Neuronal stem cell (in vitro differentiated cells): ENCODE measurements at regions not wholly inside any gene's neighbourhood (a gene's known extent, or its start where the extent isn't known, plus 50 kb on each side); places are given as distances from the start of the nearest gene placed in this dataset.

Experiments used
- DNase-seq: peaks from one replicate; pipeline ENCODE4 v3.0.0-alpha.2; 2013; ENCODE audit warnings: low spot score
- H2AFZ ChIP-seq: one replicate; pipeline ENCODE4 v1.6.1; 2013; ENCODE audit warnings: mild to moderate bottlenecking, low read length, inconsistent platforms
- H2AK5ac ChIP-seq: 2 replicates; pipeline ENCODE4 v1.6.1; 2013; ENCODE audit warnings: low read depth, mild to moderate bottlenecking, inconsistent platforms, low read length, moderate library complexity, mixed read lengths
- H2BK120ac ChIP-seq: 2 replicates; pipeline ENCODE4 v1.6.1; 2013; ENCODE audit warnings: low read depth, mild to moderate bottlenecking, inconsistent platforms, low read length, moderate library complexity, mixed read lengths
- H2BK12ac ChIP-seq: one replicate; pipeline ENCODE4 v1.6.1; 2013; ENCODE audit warnings: low read length, inconsistent platforms
- H2BK15ac ChIP-seq: 2 replicates; pipeline ENCODE4 v1.6.1; 2013; ENCODE audit warnings: mild to moderate bottlenecking, low read length, inconsistent platforms, mixed read lengths
- H2BK5ac ChIP-seq: one replicate; pipeline ENCODE4 v1.6.1; 2013; ENCODE audit warnings: inconsistent platforms, mild to moderate bottlenecking, low read length, moderate library complexity
- H3K14ac ChIP-seq: one replicate; pipeline ENCODE4 v1.6.1; 2013; ENCODE audit warnings: low read length, inconsistent platforms
- H3K18ac ChIP-seq: 2 replicates; pipeline ENCODE4 v1.6.1; 2013; ENCODE audit warnings: low read length, inconsistent platforms
- H3K23ac ChIP-seq: 2 replicates; pipeline ENCODE4 v1.6.1; 2013; ENCODE audit warnings: low read depth, mild to moderate bottlenecking, mixed read lengths, low read length, inconsistent platforms; ENCODE audit not compliant: poor library complexity
- H3K27ac ChIP-seq: replicated peaks from 3 replicates; pipeline ENCODE4 v1.5.1; 2013; ENCODE audit warnings: low read length, inconsistent platforms
- H3K27me3 ChIP-seq, 3 experiments: 2 replicates each; pipeline ENCODE4 v1.6.1; 2013; ENCODE audit warnings: low read length in 3 of 3, mild to moderate bottlenecking in 2 of 3, inconsistent platforms in 1 of 3, low read depth in 1 of 3, mixed read lengths in 1 of 3, moderate library complexity in 1 of 3; ENCODE audit not compliant: control insufficient read depth in 3 of 3, insufficient read depth in 3 of 3
- H3K36me3 ChIP-seq, 2 donors: replicated peaks in 1 of 2; 2 replicates each; pipeline ENCODE4 v1.6.1; 2013; ENCODE audit warnings: low read length in 2 of 2; ENCODE audit not compliant: control insufficient read depth in 2 of 2, insufficient read depth in 2 of 2
- H3K4ac ChIP-seq: 2 replicates; pipeline ENCODE4 v1.6.1; 2013; ENCODE audit warnings: inconsistent platforms, mild to moderate bottlenecking, low read length, moderate library complexity
- H3K4me1 ChIP-seq, 2 donors: 1 replicate in 1 of 2; 2 replicates in 1 of 2; pipeline ENCODE4 v1.6.1; 2013; ENCODE audit warnings: low read length in 2 of 2, low read depth in 1 of 2; ENCODE audit not compliant: control insufficient read depth in 2 of 2, insufficient read depth in 1 of 2
- H3K4me2 ChIP-seq: one replicate; pipeline ENCODE4 v1.6.1; 2013; ENCODE audit warnings: mild to moderate bottlenecking, low read length, inconsistent platforms; ENCODE audit not compliant: insufficient read depth, poor library complexity, severe bottlenecking
- H3K4me3 ChIP-seq, 2 donors: 2 replicates each; pipeline ENCODE4 v1.5.1; 2013; ENCODE audit warnings: low read length in 2 of 2, mild to moderate bottlenecking in 2 of 2, inconsistent platforms in 1 of 2, moderate library complexity in 1 of 2
- H3K79me1 ChIP-seq: one replicate; pipeline ENCODE4 v1.6.1; 2013; ENCODE audit warnings: low read depth, mild to moderate bottlenecking, inconsistent platforms, low read length, moderate library complexity
- H3K9ac ChIP-seq: one replicate; pipeline ENCODE4 v1.6.1; 2013; ENCODE audit warnings: mild to moderate bottlenecking, low read depth, low read length, inconsistent platforms; ENCODE audit not compliant: poor library complexity
- H3K9me3 ChIP-seq, 2 donors: replicated peaks in 1 of 2; 2 replicates each; pipeline versions ENCODE3 to v1.6.1; 2013; ENCODE audit warnings: low read length in 2 of 2, mild to moderate bottlenecking in 2 of 2, inconsistent platforms in 1 of 2, low read depth in 1 of 2, mixed read lengths in 1 of 2, moderate library complexity in 1 of 2; ENCODE audit not compliant: control insufficient read depth in 2 of 2, insufficient read depth in 1 of 2
- H4K8ac ChIP-seq: one replicate; pipeline ENCODE4 v1.6.1; 2013; ENCODE audit warnings: low read depth, mild to moderate bottlenecking, inconsistent platforms, low read length, moderate library complexity
- H4K91ac ChIP-seq: one replicate; pipeline ENCODE4 v1.6.1; 2013; ENCODE audit warnings: low read length, low read depth, mild to moderate bottlenecking, inconsistent platforms; ENCODE audit not compliant: poor library complexity
- WGBS, 2 donors: extraction: QIAGEN DNeasy Blood & Tissue Kit; methylation state at CpG; one replicate each; pipeline ENCODE4 v1.1.7; 2013; ENCODE audit warnings: missing lambda C conversion rate in 2 of 2, mixed read lengths in 1 of 2; ENCODE audit not compliant: insufficient read length in 2 of 2, insufficient replicate concordance in 1 of 2; ENCODE audit errors: extremely low coverage in 2 of 2; 5-methylcytosine and 5-hydroxymethylcytosine counted together

DNA sequence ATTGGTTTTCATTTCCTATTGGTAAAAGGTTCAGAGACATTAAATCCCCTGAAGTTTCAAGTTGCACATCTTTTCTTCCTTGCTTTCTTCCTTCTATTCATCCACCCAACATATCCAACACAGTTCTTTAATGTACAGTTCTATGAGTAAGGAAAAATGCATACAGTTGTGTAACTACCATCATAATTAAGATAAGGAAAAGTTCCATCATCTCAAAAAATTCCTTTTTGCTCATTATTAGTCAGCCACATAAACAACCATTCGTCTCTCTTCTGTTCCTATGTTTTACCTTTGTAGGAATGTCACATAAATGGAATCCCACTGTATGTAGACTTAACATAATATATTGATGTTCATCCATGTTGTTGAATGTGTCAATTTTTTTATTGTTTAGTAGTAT lies 211.1 kb upstream of the ADAMTS9 start:
- Histone ChIP-seq H3K4me3 (no peak overlapping the region), H3K27ac (no peak overlapping the region)

DNA sequence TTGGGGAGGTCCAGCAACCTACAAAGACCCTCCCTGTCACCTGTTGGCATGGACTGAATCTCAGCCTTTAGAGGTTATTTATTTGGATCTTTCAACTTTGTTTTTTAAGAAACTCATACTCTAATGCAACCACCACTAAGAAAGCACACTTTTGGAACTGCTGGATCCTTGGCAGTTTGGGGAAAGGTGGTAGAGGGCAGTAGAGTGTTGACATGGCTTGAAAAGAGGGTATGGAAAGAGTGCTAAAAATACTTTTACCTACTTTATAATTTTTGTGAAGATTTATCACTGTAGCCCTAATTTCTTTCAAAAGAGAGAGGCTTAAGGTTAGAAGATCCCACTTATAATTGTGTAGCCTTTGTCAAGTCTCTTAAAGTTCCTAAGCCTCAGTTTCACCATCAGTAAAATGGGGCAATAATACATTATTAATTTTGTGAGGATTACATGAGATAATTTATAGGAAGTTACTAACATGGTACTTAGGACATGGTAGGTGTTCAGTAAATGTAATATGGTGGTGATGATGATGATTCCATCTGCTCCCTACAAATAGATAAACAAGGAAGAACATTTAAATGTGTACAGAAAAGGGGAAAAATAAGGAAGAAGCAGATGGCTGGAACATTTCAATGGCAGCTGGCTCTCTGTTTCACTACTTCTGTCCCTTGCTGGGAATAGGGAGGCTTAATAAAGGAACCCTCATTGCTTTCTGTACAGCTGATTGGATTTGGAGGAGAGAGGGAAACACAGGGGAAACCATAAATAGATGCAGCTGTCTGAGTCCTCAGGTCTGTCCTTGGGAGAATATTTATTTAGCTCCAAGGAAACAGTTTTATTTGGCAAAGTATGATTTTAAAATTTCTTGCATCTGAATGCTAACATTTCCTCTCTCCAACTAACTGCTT lies 208.4 kb upstream of the ADAMTS9 start:
- Histone ChIP-seq H3K4me3 (no peak overlapping the region), H3K36me3 (no peaks in the 10 kb centered on the region), H3K27me3 (no peaks in the 10 kb centered on the region), H3K23ac (no peak overlapping the region), H3K4ac (no peak overlapping the region), H3K4me1 (no peaks in the 10 kb centered on the region), H2BK15ac (no peak overlapping the region), H3K9ac (no peak overlapping the region), H3K4me2 (no peak overlapping the region), H2BK12ac (no peak overlapping the region), H4K8ac (no peak overlapping the region), H3K9me3 (no peaks in the 10 kb centered on the region), H3K14ac (no peak overlapping the region), H3K27ac (no peak overlapping the region), H2BK5ac (no peak overlapping the region), H2AK5ac (no peak overlapping the region), H3K18ac (no peak overlapping the region), H4K91ac (no peak overlapping the region), H2BK120ac (no peak overlapping the region), H3K79me1 (no peaks in the 10 kb centered on the region), H2AFZ (no peak overlapping the region)
- no peak for DNase-seq

More for the DNA sequence above, 211.1 kb upstream of the ADAMTS9 start:
- Histone ChIP-seq H4K8ac (no peak overlapping the region), H2BK120ac (no peak overlapping the region), H2BK12ac (no peak overlapping the region), H2AFZ (no peak overlapping the region), H3K27me3 (no peaks in the 10 kb centered on the region), H3K4me1 (peaks cover 0 to 2% of the 10 kb centered on the region in 2 donors), H3K9me3 (no peaks in the 10 kb centered on the region), H2BK15ac (no peak overlapping the region), H3K14ac (no peak overlapping the region), H3K18ac (no peak overlapping the region), H3K36me3 (no peaks in the 10 kb centered on the region), H2AK5ac (no peak overlapping the region), H3K4me2 (no peak overlapping the region), H4K91ac (no peak overlapping the region), H3K23ac (no peak overlapping the region), H2BK5ac (no peak overlapping the region), H3K4ac (no peak overlapping the region), H3K79me1 (no peaks in the 10 kb centered on the region), H3K9ac (no peak overlapping the region)
- no peak for DNase-seq
- no CpG with 5 or more reads among the region's 1 CpG for WGBS, 2 donors

DNA sequence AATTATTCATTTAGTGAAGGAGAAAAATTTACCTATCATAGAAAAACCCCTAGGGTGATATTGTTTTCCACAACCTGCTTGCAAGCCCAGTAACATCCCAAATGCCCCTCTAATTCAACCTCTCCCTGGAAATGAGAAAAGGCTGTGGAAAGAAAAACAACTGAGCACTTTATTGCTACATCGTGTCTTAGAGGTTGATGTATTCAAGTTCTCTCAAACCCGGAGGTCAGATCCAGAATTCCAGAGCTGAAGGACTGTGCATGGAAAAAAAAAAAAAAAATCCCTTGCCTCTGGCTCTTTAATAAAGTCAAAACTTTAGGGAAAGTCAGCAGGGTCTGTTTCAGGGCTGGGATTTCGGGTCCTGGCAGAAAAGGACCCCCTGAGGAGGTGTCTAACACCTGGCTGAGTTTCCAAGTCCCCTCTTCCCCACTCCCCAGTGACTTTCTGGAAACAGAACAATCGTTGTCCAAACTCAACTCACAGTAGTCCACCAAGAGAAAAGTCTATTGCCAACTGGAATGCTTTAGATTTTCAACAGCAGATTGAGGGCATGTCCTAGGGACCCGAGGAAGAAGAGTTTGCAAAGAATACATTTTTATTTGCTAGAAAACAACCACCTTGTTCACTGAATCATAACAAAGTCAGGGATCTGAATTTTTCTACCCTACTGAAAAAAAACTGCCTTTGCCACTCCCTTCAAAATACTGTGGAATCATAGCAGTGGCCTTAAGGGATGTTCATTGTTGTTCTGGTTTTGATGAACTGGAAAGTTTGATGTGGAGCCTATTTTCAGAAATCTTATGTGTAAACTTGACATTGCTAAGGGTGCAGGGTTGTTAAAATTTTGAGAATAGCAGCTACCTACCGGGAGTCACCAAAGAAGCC lies 207.5 kb upstream of the ADAMTS9 start:
- Histone ChIP-seq H2BK15ac (no peak overlapping the region), H3K4ac (no peak overlapping the region), H3K9me3 (no peaks in the 10 kb centered on the region), H3K4me2 (no peak overlapping the region), H3K27ac (no peak overlapping the region), H3K4me1 (no peaks in the 10 kb centered on the region), H2BK120ac (no peak overlapping the region), H3K9ac (no peak overlapping the region), H4K91ac (no peak overlapping the region), H3K4me3 (no peak overlapping the region), H3K36me3 (no peaks in the 10 kb centered on the region), H3K23ac (no peak overlapping the region), H3K27me3 (no peaks in the 10 kb centered on the region), H2BK12ac (no peak overlapping the region), H2AK5ac (no peak overlapping the region), H3K79me1 (no peaks in the 10 kb centered on the region), H2AFZ (peak overlapping the region; percentile 13), H3K18ac (no peak overlapping the region), H4K8ac (no peak overlapping the region), H3K14ac (no peak overlapping the region), H2BK5ac (no peak overlapping the region)
- no peak for DNase-seq
- no CpG with 5 or more reads among the region's 6 CpGs for WGBS, 2 donors

DNA sequence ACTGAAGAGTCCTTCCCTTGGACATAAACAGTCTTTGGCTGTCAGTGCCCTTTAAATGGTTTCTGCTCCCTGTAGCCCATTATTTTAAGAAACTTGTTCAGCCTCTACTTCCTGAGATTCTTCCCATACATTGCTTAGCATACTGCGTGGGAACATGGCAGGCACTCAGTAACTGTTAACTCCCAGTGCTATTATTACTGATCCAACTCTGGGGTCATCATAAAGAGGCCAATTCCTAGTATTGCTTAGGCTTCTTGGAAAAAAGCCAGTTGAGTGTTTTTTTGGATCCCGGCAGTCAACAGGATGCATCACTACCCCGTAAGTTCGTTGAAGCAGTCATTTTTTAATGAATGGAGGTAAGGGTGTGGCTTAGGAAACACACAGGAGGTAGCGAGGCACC lies 206.2 kb upstream of the ADAMTS9 start:
- no peaks in the 10 kb centered on the region for H3K27me3 ChIP-seq
- no peak overlapping the region for H2BK12ac ChIP-seq
- H3K23ac ChIP-seq, result no peak overlapping the region
- no CpG with 5 or more reads among the region's 5 CpGs for WGBS, 2 donors
- no peak overlapping the region for H3K14ac ChIP-seq
- no peak overlapping the region for H4K8ac ChIP-seq
- H3K27ac ChIP-seq, result no peak overlapping the region
- no peak overlapping the region for H3K4me3 ChIP-seq
- H3K79me1 ChIP-seq, result no peaks in the 10 kb centered on the region
- H3K4me2 ChIP-seq, result no peak overlapping the region
- H2BK5ac ChIP-seq, result no peak overlapping the region
- no peaks in the 10 kb centered on the region for H3K36me3 ChIP-seq
- no peak overlapping the region for H2AK5ac ChIP-seq
- no peak overlapping the region for H3K18ac ChIP-seq
- no peak overlapping the region for H2BK15ac ChIP-seq
- H3K9ac ChIP-seq, result no peak overlapping the region
- H3K4me1 ChIP-seq, result no peaks in the 10 kb centered on the region
- H2AFZ ChIP-seq, result no peak overlapping the region
- H3K4ac ChIP-seq, result no peak overlapping the region
- DNase-seq, result no peak
- no peaks in the 10 kb centered on the region for H3K9me3 ChIP-seq
- H4K91ac ChIP-seq, result no peak overlapping the region
- no peak overlapping the region for H2BK120ac ChIP-seq
